H9 (cell line): ENCODE measurements at regions not wholly inside any gene's neighbourhood (a gene's known extent, or its start where the extent isn't known, plus 50 kb on each side); places are given as distances from the start of the nearest gene placed in this dataset.

Source experiments
- DNase-seq: peaks from one replicate; pipeline ENCODE4 v3.0.0-alpha.2; 2017
- H2AFZ ChIP-seq: one replicate; pipeline ENCODE4 v1.6.1; 2013; ENCODE audit warnings: mild to moderate bottlenecking, low read length, control low read depth, moderate library complexity
- H2AK5ac ChIP-seq: 2 replicates; pipeline ENCODE4 v1.6.1; 2013; ENCODE audit warnings: low read length, control low read depth, mixed read lengths; ENCODE audit not compliant: insufficient read length
- H2BK120ac ChIP-seq: one replicate; pipeline ENCODE4 v1.6.1; 2013; ENCODE audit warnings: low read depth, mild to moderate bottlenecking, low read length, control low read depth, inconsistent platforms; ENCODE audit not compliant: poor library complexity, severe bottlenecking
- H2BK12ac ChIP-seq: 2 replicates; pipeline ENCODE4 v1.6.1; 2013; ENCODE audit warnings: low read length, control low read depth, mixed read lengths, low read depth; ENCODE audit not compliant: insufficient read length
- H2BK15ac ChIP-seq: 2 replicates; pipeline ENCODE4 v1.6.1; 2013; ENCODE audit warnings: low read depth, low read length, control low read depth
- H2BK20ac ChIP-seq: one replicate; pipeline ENCODE4 v1.6.1; 2013; ENCODE audit warnings: low read depth, mild to moderate bottlenecking, low read length, control low read depth, inconsistent platforms; ENCODE audit not compliant: poor library complexity, severe bottlenecking
- H2BK5ac ChIP-seq: 2 replicates; pipeline ENCODE4 v1.6.1; 2013; ENCODE audit warnings: low read length, control low read depth, mixed read lengths; ENCODE audit not compliant: insufficient read length
- H3K14ac ChIP-seq: 2 replicates; pipeline ENCODE4 v1.6.1; 2013; ENCODE audit warnings: low read length, control low read depth; ENCODE audit not compliant: insufficient read depth
- H3K18ac ChIP-seq: 2 replicates; pipeline ENCODE4 v1.6.1; 2013; ENCODE audit warnings: low read depth, mild to moderate bottlenecking, mixed read lengths, low read length, control low read depth; ENCODE audit not compliant: insufficient read length
- H3K23ac ChIP-seq: 2 replicates; pipeline ENCODE4 v1.6.1; 2013; ENCODE audit warnings: low read length, control low read depth, mixed read lengths, low read depth; ENCODE audit not compliant: insufficient read length
- H3K23me2 ChIP-seq: 2 replicates; pipeline ENCODE4 v1.6.1; 2013; ENCODE audit warnings: low read depth, mild to moderate bottlenecking, mixed read lengths, low read length, control low read depth; ENCODE audit not compliant: insufficient read length, poor library complexity, severe bottlenecking
- H3K27ac ChIP-seq: 2 replicates; pipeline ENCODE4 v1.5.1; 2013; ENCODE audit warnings: low read length, control low read depth, mixed read lengths, low read depth; ENCODE audit not compliant: insufficient read length
- H3K27me3 ChIP-seq: 2 replicates; pipeline ENCODE4 v1.6.1; 2013; ENCODE audit warnings: low read length, control low read depth, inconsistent platforms; ENCODE audit not compliant: insufficient read depth
- H3K4ac ChIP-seq: 2 replicates; pipeline ENCODE4 v1.6.1; 2013; ENCODE audit warnings: low read depth, mild to moderate bottlenecking, control low read depth, inconsistent platforms, low read length, moderate library complexity
- H3K4me1 ChIP-seq: 2 replicates; pipeline ENCODE4 v1.6.1; 2013; ENCODE audit warnings: low read length, control low read depth, inconsistent platforms; ENCODE audit not compliant: insufficient read depth
- H3K4me2 ChIP-seq: 2 replicates; pipeline ENCODE4 v1.6.1; 2013; ENCODE audit warnings: low read length, control low read depth, mixed read lengths; ENCODE audit not compliant: insufficient read length, insufficient read depth
- H3K56ac ChIP-seq: 2 replicates; pipeline ENCODE4 v1.6.1; 2013; ENCODE audit warnings: low read depth, mild to moderate bottlenecking, mixed read lengths, low read length, control low read depth; ENCODE audit not compliant: insufficient read length
- H3K79me1 ChIP-seq: 2 replicates; pipeline ENCODE4 v1.6.1; 2013; ENCODE audit warnings: low read depth, mild to moderate bottlenecking, moderate library complexity, low read length, control low read depth, inconsistent platforms; ENCODE audit not compliant: insufficient read depth, poor library complexity, severe bottlenecking
- H3K79me2 ChIP-seq: 2 replicates; pipeline ENCODE4 v1.6.1; 2013; ENCODE audit warnings: low read length, control low read depth, inconsistent platforms; ENCODE audit not compliant: insufficient read depth
- H3K9ac ChIP-seq: 2 replicates; pipeline ENCODE4 v1.6.1; 2013; ENCODE audit warnings: low read length, control low read depth, mixed read lengths; ENCODE audit not compliant: insufficient read length; ENCODE audit errors: extremely low read depth
- H3K9me3 ChIP-seq: one replicate; pipeline ENCODE4 v1.6.1; 2013; ENCODE audit warnings: low read depth, low read length, inconsistent platforms; ENCODE audit not compliant: control insufficient read depth
- H3T11ph ChIP-seq: one replicate; pipeline ENCODE4 v1.6.1; 2013; ENCODE audit warnings: mild to moderate bottlenecking, low read length, control low read depth, inconsistent platforms
- H4K20me1 ChIP-seq: one replicate; pipeline ENCODE4 v1.6.1; 2013; ENCODE audit not compliant: control insufficient read depth, insufficient read length, insufficient read depth
- H4K5ac ChIP-seq: 2 replicates; pipeline ENCODE4 v1.6.1; 2013; ENCODE audit warnings: low read depth, mild to moderate bottlenecking, mixed read lengths, low read length, control low read depth; ENCODE audit not compliant: insufficient read length
- H4K8ac ChIP-seq: replicated peaks from 2 replicates; pipeline ENCODE4 v1.6.1; 2013; ENCODE audit warnings: low read length, control low read depth, mixed read lengths, low read depth; ENCODE audit not compliant: insufficient read length
- H4K91ac ChIP-seq: 2 replicates; pipeline ENCODE4 v1.6.1; 2013; ENCODE audit warnings: low read depth, mild to moderate bottlenecking, moderate library complexity, mixed read lengths, low read length, control low read depth; ENCODE audit not compliant: insufficient read length
- H3K27ac Mint-ChIP-seq, 3 experiments: 2 replicates in 2 of 3; 3 replicates in 1 of 3; pipeline ENCODE4 v1.8.0; 2020 to 2021; ENCODE audit warnings: mixed read lengths in 3 of 3, mild to moderate bottlenecking in 1 of 3, moderate library complexity in 1 of 3
- H3K27me3 Mint-ChIP-seq: 2 replicates; pipeline ENCODE4 v1.8.0; 2021; ENCODE audit warnings: low read depth, mild to moderate bottlenecking, moderate library complexity, mixed read lengths
- H3K36me3 Mint-ChIP-seq, 3 experiments: 2 replicates in 2 of 3; 3 replicates in 1 of 3; pipeline ENCODE4 v1.8.0; 2020 to 2021; ENCODE audit warnings: low read depth in 3 of 3, mixed read lengths in 3 of 3; ENCODE audit not compliant: insufficient read depth in 1 of 3
- H3K4me1 Mint-ChIP-seq, 2 experiments: 2 replicates each; pipeline ENCODE4 v1.8.0; 2020; ENCODE audit warnings: mixed read lengths in 2 of 2
- H3K4me3 Mint-ChIP-seq, 2 experiments: 2 replicates in 1 of 2; 3 replicates in 1 of 2; pipeline ENCODE4 v1.8.0; 2020 to 2021; ENCODE audit warnings: mild to moderate bottlenecking in 2 of 2, mixed read lengths in 2 of 2, moderate library complexity in 1 of 2
- H3K9me3 Mint-ChIP-seq, 2 experiments: 2 replicates in 1 of 2; 3 replicates in 1 of 2; pipeline ENCODE4 v1.8.0; 2020; ENCODE audit warnings: mild to moderate bottlenecking in 2 of 2, mixed read lengths in 2 of 2, moderate library complexity in 1 of 2
- WGBS: extraction: QIAGEN DNeasy Blood & Tissue Kit; methylation state at CpG from one replicate; pipeline ENCODE4 v1.1.7; 2013; ENCODE audit warnings: missing lambda C conversion rate, low lambda C conversion rate, mixed read lengths; ENCODE audit not compliant: insufficient read length; ENCODE audit errors: extremely low coverage; 5-methylcytosine and 5-hydroxymethylcytosine counted together
- TF ChIP-seq, protein P1 (sequence below): fragments of 200-600 bp; sonication (generic); conservative IDR thresholded peaks from 3 replicates; pipeline ENCODE4 v1.8.0; 2021; ENCODE audit warnings: antibody characterized with exemption, mild to moderate bottlenecking

DNA sequence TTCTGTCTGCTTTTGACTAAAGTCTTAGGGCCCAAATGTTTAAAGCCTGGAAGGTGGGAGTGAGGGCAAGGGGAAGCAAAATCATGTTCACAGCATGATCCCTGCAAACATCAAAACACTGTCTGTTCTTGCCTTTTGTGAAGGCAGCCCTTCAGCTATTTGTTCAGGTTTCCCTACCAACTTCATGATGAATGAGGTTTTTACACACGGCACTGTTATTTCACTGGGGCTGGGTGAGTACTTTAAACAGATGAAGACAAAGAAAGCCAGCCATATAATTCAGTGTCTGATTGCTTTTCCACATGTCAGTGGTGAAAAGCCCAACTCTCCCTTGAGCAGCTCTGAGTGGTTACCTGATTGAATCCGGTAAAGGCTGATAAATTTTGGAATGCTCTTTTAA, 224.7 kb upstream of the GRAMD2B start:
- Histone ChIP-seq H3K9me3 (no peaks in the 10 kb centered on the region), H3K4me1 (no peaks in the 10 kb centered on the region), H4K8ac (no peak overlapping the region), H3K27me3 (no peaks in the 10 kb centered on the region), H2AFZ (no peak overlapping the region), H3K79me1 (no peaks in the 10 kb centered on the region), H3K9ac (no peak overlapping the region), H3K56ac (no peak overlapping the region), H3K4ac (no peak overlapping the region), H3K23me2 (no peaks in the 10 kb centered on the region), H3K23ac (no peak overlapping the region), H2BK12ac (no peak overlapping the region), H3K79me2 (no peaks in the 10 kb centered on the region), H4K20me1 (no peaks in the 10 kb centered on the region), H2BK5ac (no peak overlapping the region), H3K27ac (no peak overlapping the region), H4K91ac (no peak overlapping the region), H2BK120ac (no peak overlapping the region), H2BK20ac (no peak overlapping the region), H2BK15ac (no peak overlapping the region), H4K5ac (no peak overlapping the region), H2AK5ac (no peak overlapping the region), H3T11ph (no peak overlapping the region), H3K18ac (no peak overlapping the region), H3K4me2 (no peak overlapping the region), H3K14ac (no peak overlapping the region)
- Mint-ChIP-seq H3K4me1 (peaks cover 14% of the 10 kb centered on the region in 2 experiments), H3K27me3 (no peaks in the 10 kb centered on the region), H3K4me3 (no peak overlapping the region), H3K9me3 (no peaks in the 10 kb centered on the region), H3K36me3 (no peaks in the 10 kb centered on the region), H3K27ac (no peak overlapping the region)
- no peak for DNase-seq
- WGBS: no CpG with 5 or more reads among the region's 2 CpGs
- TF ChIP-seq, protein P1, sequence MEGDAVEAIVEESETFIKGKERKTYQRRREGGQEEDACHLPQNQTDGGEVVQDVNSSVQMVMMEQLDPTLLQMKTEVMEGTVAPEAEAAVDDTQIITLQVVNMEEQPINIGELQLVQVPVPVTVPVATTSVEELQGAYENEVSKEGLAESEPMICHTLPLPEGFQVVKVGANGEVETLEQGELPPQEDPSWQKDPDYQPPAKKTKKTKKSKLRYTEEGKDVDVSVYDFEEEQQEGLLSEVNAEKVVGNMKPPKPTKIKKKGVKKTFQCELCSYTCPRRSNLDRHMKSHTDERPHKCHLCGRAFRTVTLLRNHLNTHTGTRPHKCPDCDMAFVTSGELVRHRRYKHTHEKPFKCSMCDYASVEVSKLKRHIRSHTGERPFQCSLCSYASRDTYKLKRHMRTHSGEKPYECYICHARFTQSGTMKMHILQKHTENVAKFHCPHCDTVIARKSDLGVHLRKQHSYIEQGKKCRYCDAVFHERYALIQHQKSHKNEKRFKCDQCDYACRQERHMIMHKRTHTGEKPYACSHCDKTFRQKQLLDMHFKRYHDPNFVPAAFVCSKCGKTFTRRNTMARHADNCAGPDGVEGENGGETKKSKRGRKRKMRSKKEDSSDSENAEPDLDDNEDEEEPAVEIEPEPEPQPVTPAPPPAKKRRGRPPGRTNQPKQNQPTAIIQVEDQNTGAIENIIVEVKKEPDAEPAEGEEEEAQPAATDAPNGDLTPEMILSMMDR: no peak
